IPS DF 6.9 (cell line): ENCODE measurements at regions not wholly inside any gene's neighbourhood (a gene's known extent, or its start where the extent isn't known, plus 50 kb on each side); places are given as distances from the start of the nearest gene placed in this dataset.
"Not testable (repeated sequence)": the region's sequence is repeated elsewhere in the genome, so short reads cannot be mapped to it uniquely, and the experiment has no call there.

ENCODE experiments used
- DNase-seq: peaks from one replicate; pipeline ENCODE4 v3.0.0-alpha.2; 2013; ENCODE audit warnings: low read depth, low spot score
- H3K27ac ChIP-seq: one replicate; pipeline ENCODE4 v1.5.1; 2013; ENCODE audit warnings: low read length, control low read depth
- H3K27me3 ChIP-seq: 2 replicates; pipeline ENCODE4 v1.6.1; 2013; ENCODE audit warnings: mild to moderate bottlenecking, low read length; ENCODE audit not compliant: control insufficient read depth, insufficient read depth
- H3K36me3 ChIP-seq: 2 replicates; pipeline ENCODE4 v1.6.1; 2013; ENCODE audit warnings: low read length; ENCODE audit not compliant: control insufficient read depth, insufficient read depth
- H3K4me1 ChIP-seq: 2 replicates; pipeline ENCODE4 v1.6.1; 2013; ENCODE audit warnings: low read length; ENCODE audit not compliant: control insufficient read depth, insufficient read depth
- H3K4me3 ChIP-seq: 2 replicates; pipeline ENCODE4 v1.5.1; 2013; ENCODE audit warnings: mild to moderate bottlenecking, low read length
- H3K9me3 ChIP-seq: 2 replicates; pipeline ENCODE4 v1.6.1; 2013; ENCODE audit warnings: low read length, inconsistent platforms; ENCODE audit not compliant: control insufficient read depth, insufficient read depth
- WGBS: extraction: QIAGEN DNeasy Blood & Tissue Kit; methylation state at CpG from one replicate; pipeline ENCODE4 v1.1.7; 2013; ENCODE audit warnings: mixed read lengths, missing lambda C conversion rate; ENCODE audit not compliant: insufficient read length, insufficient coverage; 5-methylcytosine and 5-hydroxymethylcytosine counted together

GRCh38 chr11:34001557-34002064 is 49.9 kb upstream of the CAPRIN1 start:
- DNase-seq, result no peak
- Histone ChIP-seq H3K36me3 (no peaks in the 10 kb centered on the region), H3K4me3 (no peak overlapping the region), H3K9me3 (no peaks in the 10 kb centered on the region), H3K27me3 (no peaks in the 10 kb centered on the region; the same call in 1 of the 2 replicates), H3K27ac (no peak overlapping the region), H3K4me1 (0 out of 2 replicates have a peak, but pooled peaks cover 1% of the 10 kb centered on the region)
- no CpG with 5 or more reads among the region's 10 CpGs for WGBS

- Histone ChIP-seq H3K27ac (no peak overlapping the region), H3K4me1 (0 out of 2 replicates have a peak, but pooled peaks cover 1% of the 10 kb centered on the region), H3K9me3 (no peaks in the 10 kb centered on the region), H3K36me3 (no peaks in the 10 kb centered on the region), H3K4me3 (no peak overlapping the region), H3K27me3 (no peaks in the 10 kb centered on the region; the same call in 1 of the 2 replicates)
- no CpG with 5 or more reads among the region's 2 CpGs for WGBS
- DNase-seq, result no peak
Observed at GRCh38 chr11:33999393-33999792, 52.1 kb upstream of the CAPRIN1 start.

GRCh38 chr11:33997584-33998251 is 53.8 kb upstream of the CAPRIN1 start:
- no peak overlapping the region for H3K27ac ChIP-seq
- WGBS, result no CpG with 5 or more reads among the region's 7 CpGs
- H3K36me3 ChIP-seq, result no peaks in the 10 kb centered on the region
- no peaks in the 10 kb centered on the region for H3K9me3 ChIP-seq
- H3K4me1 ChIP-seq, result 0 out of 2 replicates have a peak, but pooled peaks cover 1% of the 10 kb centered on the region
- H3K27me3 ChIP-seq, result no peaks in the 10 kb centered on the region; the same call in 1 of the 2 replicates
- no peak for DNase-seq
- H3K4me3 ChIP-seq, result no peak overlapping the region

- Histone ChIP-seq H3K36me3 (no peaks in the 10 kb centered on the region), H3K9me3 (no peaks in the 10 kb centered on the region), H3K27ac (no peak overlapping the region), H3K4me1 (0 out of 2 replicates have a peak, but pooled peaks cover 1% of the 10 kb centered on the region), H3K4me3 (no peak overlapping the region), H3K27me3 (no peaks in the 10 kb centered on the region; the same call in 1 of the 2 replicates)
- no CpG with 5 or more reads among the region's 25 CpGs for WGBS
- DNase-seq, result peak; percentile 67
Observed at GRCh38 chr11:33996498-33997454, 54.8 kb upstream of the CAPRIN1 start.

- 0 out of 2 replicates have a peak, but pooled peaks cover 1% of the 10 kb centered on the region for H3K4me1 ChIP-seq
- H3K36me3 ChIP-seq, result no peaks in the 10 kb centered on the region
- DNase-seq, result no peak
- H3K4me3 ChIP-seq, result no peak overlapping the region
- no peak overlapping the region for H3K27ac ChIP-seq
- H3K9me3 ChIP-seq, result no peaks in the 10 kb centered on the region
- H3K27me3 ChIP-seq, result no peaks in the 10 kb centered on the region; the same call in 1 of the 2 replicates
- WGBS, result no CpG with 5 or more reads among the region's 2 CpGs
Observed at GRCh38 chr11:33994937-33995336, 56.6 kb upstream of the CAPRIN1 start.

GRCh38 chr11:33991136-33991535 is 60.4 kb upstream of the CAPRIN1 start:
- H3K4me3 ChIP-seq, H3K4me1 ChIP-seq, DNase-seq, H3K9me3 ChIP-seq, H3K36me3 ChIP-seq, H3K27me3 ChIP-seq, H3K27ac ChIP-seq: not testable (repeated sequence)
- no CpG with 5 or more reads among the region's 13 CpGs for WGBS

GRCh38 chr11:33990131-33990530 is 61.4 kb upstream of the CAPRIN1 start:
- H3K9me3 ChIP-seq, H3K4me1 ChIP-seq, H3K4me3 ChIP-seq, DNase-seq, H3K27me3 ChIP-seq, H3K27ac ChIP-seq, H3K36me3 ChIP-seq: not testable (repeated sequence)
- WGBS, result no CpG with 5 or more reads among the region's 32 CpGs

GRCh38 chr11:33989461-33989860 is 62.1 kb upstream of the CAPRIN1 start:
- DNase-seq, result no peak
- no peaks in the 10 kb centered on the region for H3K36me3 ChIP-seq
- WGBS, result no CpG with 5 or more reads among the region's 7 CpGs
- H3K4me1 ChIP-seq, result no peaks in the 10 kb centered on the region
- H3K4me3 ChIP-seq, result no peak overlapping the region
- H3K27ac ChIP-seq, result no peak overlapping the region
- H3K9me3 ChIP-seq, result no peaks in the 10 kb centered on the region
- no peaks in the 10 kb centered on the region for H3K27me3 ChIP-seq

- no peaks in the 10 kb centered on the region for H3K9me3 ChIP-seq
- H3K4me3 ChIP-seq, result no peak overlapping the region
- no peaks in the 10 kb centered on the region for H3K4me1 ChIP-seq
- no peaks in the 10 kb centered on the region for H3K36me3 ChIP-seq
- no peak for DNase-seq
- no peak overlapping the region for H3K27ac ChIP-seq
- WGBS, result no CpG with 5 or more reads among the region's 7 CpGs
- no peaks in the 10 kb centered on the region for H3K27me3 ChIP-seq
Observed at GRCh38 chr11:33988586-33989370, 62.8 kb upstream of the CAPRIN1 start.
